ENCODE measurements at regions not wholly inside any gene's neighbourhood (a gene's known extent, or its start where the extent isn't known, plus 50 kb on each side); places are given as distances from the start of the nearest gene placed in this dataset.

DNA sequence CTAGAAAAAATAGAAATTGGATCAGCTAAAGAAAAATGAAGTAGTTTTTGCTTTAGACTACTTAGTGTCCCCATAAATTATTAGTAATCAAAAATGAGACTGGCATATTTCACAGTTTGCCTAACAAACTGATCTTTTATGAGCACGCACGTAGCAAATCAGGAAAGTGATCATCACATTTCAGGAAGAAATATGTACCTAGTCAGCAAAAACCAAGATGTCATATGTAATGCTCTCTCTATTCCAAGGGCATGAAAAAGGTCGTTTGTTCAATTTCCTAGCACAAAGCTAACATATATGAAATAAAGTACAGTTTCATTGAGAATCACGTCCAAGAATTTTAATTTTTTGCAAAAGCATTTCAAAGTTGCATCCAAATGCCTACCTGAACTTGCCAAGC lies 600.4 kb upstream of the CHAC2 start:
- TF ChIP-seq, protein P1, sequence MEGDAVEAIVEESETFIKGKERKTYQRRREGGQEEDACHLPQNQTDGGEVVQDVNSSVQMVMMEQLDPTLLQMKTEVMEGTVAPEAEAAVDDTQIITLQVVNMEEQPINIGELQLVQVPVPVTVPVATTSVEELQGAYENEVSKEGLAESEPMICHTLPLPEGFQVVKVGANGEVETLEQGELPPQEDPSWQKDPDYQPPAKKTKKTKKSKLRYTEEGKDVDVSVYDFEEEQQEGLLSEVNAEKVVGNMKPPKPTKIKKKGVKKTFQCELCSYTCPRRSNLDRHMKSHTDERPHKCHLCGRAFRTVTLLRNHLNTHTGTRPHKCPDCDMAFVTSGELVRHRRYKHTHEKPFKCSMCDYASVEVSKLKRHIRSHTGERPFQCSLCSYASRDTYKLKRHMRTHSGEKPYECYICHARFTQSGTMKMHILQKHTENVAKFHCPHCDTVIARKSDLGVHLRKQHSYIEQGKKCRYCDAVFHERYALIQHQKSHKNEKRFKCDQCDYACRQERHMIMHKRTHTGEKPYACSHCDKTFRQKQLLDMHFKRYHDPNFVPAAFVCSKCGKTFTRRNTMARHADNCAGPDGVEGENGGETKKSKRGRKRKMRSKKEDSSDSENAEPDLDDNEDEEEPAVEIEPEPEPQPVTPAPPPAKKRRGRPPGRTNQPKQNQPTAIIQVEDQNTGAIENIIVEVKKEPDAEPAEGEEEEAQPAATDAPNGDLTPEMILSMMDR (IDR thresholded peaks at IDR 0.05; ENCODE audit: low read length) = no peak
- TF ChIP-seq EZH2phosphoT487 (IDR thresholded peaks at IDR 0.05; ENCODE audit: low read length) (no peak), EZH2 (optimal IDR thresholded peaks at IDR 0.05; ENCODE audit: low read depth, low read length) (no peak)
